GM19372 (cell line): ENCODE measurements at regions not wholly inside any gene's neighbourhood (a gene's known extent, or its start where the extent isn't known, plus 50 kb on each side); places are given as distances from the start of the nearest gene placed in this dataset.
"Not testable (repeated sequence)": the region's sequence is repeated elsewhere in the genome, so short reads cannot be mapped to it uniquely, and the experiment has no call there.

ENCODE experiments used
- ATAC-seq: cut with Tn5 transposase; IDR thresholded peaks from one replicate; pipeline ENCODE4 v1.9.1; 2021; ENCODE audit warnings: mild to moderate bottlenecking, low read depth, moderate library complexity; ENCODE audit not compliant: unreplicated experiment

- ATAC-seq, result no peak
Measured at GRCh38 chr14:71355324-71356201, 448.3 kb downstream of the PCNX1 start.

- no peak for ATAC-seq
Measured at GRCh38 chr14:71358209-71358931, 451.1 kb downstream of the PCNX1 start.

- ATAC-seq, result not testable (repeated sequence)
Measured at GRCh38 chr14:71358932-71359421, 451.7 kb downstream of the PCNX1 start.

- no peak for ATAC-seq
Measured at GRCh38 chr14:71359823-71360222, 452.6 kb downstream of the PCNX1 start.

GRCh38 chr14:71361336-71361735, 454.1 kb downstream of the PCNX1 start:
- ATAC-seq, result no peak

- no peak for ATAC-seq
Measured at GRCh38 chr14:71361874-71362273, 454.6 kb downstream of the PCNX1 start.

GRCh38 chr14:71362282-71362681, 455.0 kb downstream of the PCNX1 start:
- ATAC-seq, result no peak

GRCh38 chr14:71362920-71363584, 455.8 kb downstream of the PCNX1 start:
- ATAC-seq, result no peak

- ATAC-seq, result no peak
Measured at GRCh38 chr14:71363946-71364925, 457.0 kb downstream of the PCNX1 start.

GRCh38 chr14:71365361-71365760, 458.1 kb downstream of the PCNX1 start:
- no peak for ATAC-seq

- no peak for ATAC-seq
Measured at GRCh38 chr14:71366861-71367260, 459.6 kb downstream of the PCNX1 start.

- no peak for ATAC-seq
Measured at GRCh38 chr14:71371711-71372396, 464.6 kb downstream of the PCNX1 start.

- ATAC-seq, result no peak
Measured at GRCh38 chr14:71372411-71372838, 465.2 kb downstream of the PCNX1 start.

- ATAC-seq, result no peak
Measured at GRCh38 chr14:71373773-71374172, 466.5 kb downstream of the PCNX1 start.

GRCh38 chr14:71374989-71375388, 467.7 kb downstream of the PCNX1 start:
- ATAC-seq, result no peak

GRCh38 chr14:71377099-71377498, 469.8 kb downstream of the PCNX1 start:
- ATAC-seq, result no peak

- ATAC-seq, result no peak
Measured at GRCh38 chr14:71380271-71380670, 473.0 kb downstream of the PCNX1 start.

GRCh38 chr14:71381814-71382213, 474.6 kb downstream of the PCNX1 start:
- ATAC-seq, result no peak

GRCh38 chr14:71382315-71382714, 475.1 kb downstream of the PCNX1 start:
- no peak for ATAC-seq
